ENCODE measurements at regions not wholly inside any gene's neighbourhood (a gene's known extent, or its start where the extent isn't known, plus 50 kb on each side); places are given as distances from the start of the nearest gene placed in this dataset.

DNA sequence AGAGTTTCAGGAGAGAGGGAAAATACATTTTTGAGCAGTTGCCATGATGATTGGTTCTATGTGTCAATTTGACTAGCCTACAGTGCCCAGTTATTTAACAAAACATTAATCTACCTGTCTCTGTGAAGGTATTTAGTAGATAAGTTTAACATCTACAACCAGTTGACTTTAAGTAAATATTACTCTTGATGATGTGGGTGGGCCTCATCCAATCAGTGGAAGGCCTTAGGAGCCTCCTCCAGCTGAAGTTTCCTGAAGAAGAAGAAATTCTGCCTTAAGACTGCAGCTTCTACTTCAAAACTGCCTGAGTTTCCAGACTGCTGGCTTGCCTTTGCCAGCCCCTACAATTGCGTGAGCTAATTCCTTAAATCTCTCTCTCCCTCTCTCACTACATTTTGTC, 93.6 kb downstream of the OXSM start:
- TF ChIP-seq POLR2A (IDR thresholded peaks at IDR 0.05; ENCODE audit: low read depth, low read length), result no peak

DNA sequence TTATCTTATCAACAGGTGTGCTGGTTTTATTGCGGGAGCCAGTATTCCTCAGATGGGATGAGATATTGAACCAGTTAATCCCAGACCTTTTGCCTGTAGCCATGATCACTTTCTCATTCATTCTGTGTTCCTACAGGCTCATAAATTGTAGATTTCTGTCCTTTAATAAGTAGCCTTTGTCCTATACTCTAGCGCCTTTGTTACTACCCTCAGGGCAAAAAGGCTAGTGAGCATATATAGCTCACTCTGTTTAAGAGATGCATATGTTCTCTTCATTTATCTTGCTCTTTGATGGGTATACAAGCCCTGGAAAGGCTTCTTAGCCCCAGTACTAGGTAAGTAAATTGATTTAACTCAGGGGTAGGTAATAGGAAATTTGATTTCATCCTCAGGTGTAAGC, 95.1 kb downstream of the OXSM start:
- TF ChIP-seq POLR2A (IDR thresholded peaks at IDR 0.05; ENCODE audit: low read depth, low read length), result no peak
- DNase-seq (ENCODE audit: insufficient read length, low spot score) (no peak), FAIRE-seq (no peak)

More for the DNA sequence above, 93.6 kb downstream of the OXSM start:
- FAIRE-seq, result no peak
- no peak for DNase-seq (ENCODE audit: insufficient read length, low spot score)

DNA sequence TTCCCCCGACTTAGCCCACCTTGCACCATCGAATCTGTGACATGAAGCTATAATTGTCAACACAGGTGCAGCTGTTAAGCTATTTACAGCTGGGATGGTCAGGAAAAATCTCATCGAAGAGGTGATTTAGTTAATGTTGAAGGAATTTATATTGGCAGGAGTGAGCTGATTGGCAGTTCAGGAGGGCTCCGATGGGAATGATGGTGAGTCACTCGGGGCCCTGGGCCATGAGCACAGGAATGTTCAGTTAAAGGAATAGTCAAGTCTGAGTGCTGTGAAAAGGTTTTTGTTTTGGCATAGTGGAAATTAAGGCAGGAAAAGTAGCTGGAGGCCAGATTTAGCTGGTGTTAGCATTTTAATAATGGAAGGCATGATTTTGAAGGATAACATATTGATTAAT, 95.7 kb downstream of the OXSM start:
- no peak for TF ChIP-seq POLR2A (IDR thresholded peaks at IDR 0.05; ENCODE audit: low read depth, low read length)
- FAIRE-seq (peak; percentile 78), DNase-seq (ENCODE audit: insufficient read length, low spot score) (peak; percentile 29)

DNA sequence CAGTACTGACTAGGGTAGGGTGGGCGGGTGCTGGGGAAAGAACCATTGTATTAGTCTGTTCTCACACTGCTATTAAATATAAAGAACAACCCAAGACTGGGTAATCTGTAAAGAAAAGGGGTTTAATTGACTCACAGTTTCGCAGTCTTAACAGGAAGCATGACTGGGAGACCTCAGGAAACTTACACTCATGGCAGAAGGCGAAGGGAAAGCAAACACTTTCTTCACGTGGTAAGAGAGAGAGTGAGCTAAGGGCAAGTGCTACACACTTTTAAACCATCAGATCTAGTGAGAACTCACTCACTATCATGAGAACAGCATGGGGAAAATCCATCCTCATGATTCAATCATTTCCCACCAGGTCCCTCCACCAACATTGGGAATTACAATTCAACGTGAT, 98.0 kb downstream of the OXSM start:
- no peak for TF ChIP-seq POLR2A (IDR thresholded peaks at IDR 0.05; ENCODE audit: low read depth, low read length)
- DNase-seq (ENCODE audit: insufficient read length, low spot score) (no peak), FAIRE-seq (no peak)

GRCh38 chr3:25888892-25889524, 99.1 kb downstream of the OXSM start:
- no peak for FAIRE-seq
- TF ChIP-seq POLR2A (IDR thresholded peaks at IDR 0.05; ENCODE audit: low read depth, low read length), result no peak
- DNase-seq (ENCODE audit: insufficient read length, low spot score), result no peak

- DNase-seq (ENCODE audit: insufficient read length, low spot score) (no peak), FAIRE-seq (no peak)
- TF ChIP-seq POLR2A (IDR thresholded peaks at IDR 0.05; ENCODE audit: low read depth, low read length), result no peak
These were observed 99.6 kb downstream of the OXSM start for GRCh38 chr3:25889525-25889917.

DNA sequence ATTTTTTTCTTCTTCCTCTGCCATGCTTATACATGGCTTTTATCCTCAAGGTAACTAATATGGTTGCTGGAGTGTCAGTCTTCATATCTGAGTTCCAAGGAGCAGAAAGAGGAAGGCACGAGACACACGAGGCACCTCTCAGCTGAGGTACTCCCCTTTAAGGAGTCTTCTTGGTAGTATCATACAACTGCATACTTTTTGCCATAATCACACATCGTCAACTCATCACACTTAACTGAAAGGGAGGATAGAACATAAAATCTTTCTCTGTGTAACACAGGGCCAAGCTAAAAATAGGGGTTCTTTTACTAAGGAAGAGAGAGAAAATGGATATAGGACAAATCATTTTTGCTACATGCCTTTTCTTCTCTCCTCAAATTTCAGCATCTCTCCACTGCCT, 104.2 kb downstream of the OXSM start:
- FAIRE-seq (peak; percentile 11), DNase-seq (ENCODE audit: insufficient read length, low spot score) (no peak)
- TF ChIP-seq POLR2A (IDR thresholded peaks at IDR 0.05; ENCODE audit: low read depth, low read length), result no peak

GRCh38 chr3:25895031-25895430, 105.1 kb downstream of the OXSM start:
- FAIRE-seq, result no peak

GRCh38 chr3:25895443-25895842, 105.6 kb downstream of the OXSM start:
- peak; percentile 95 for FAIRE-seq
- no peak for TF ChIP-seq POLR2A (IDR thresholded peaks at IDR 0.05; ENCODE audit: low read depth, low read length)
- DNase-seq (ENCODE audit: insufficient read length, low spot score), result peak; percentile 47

More at GRCh38 chr3:25895031-25895430, 105.1 kb downstream of the OXSM start:
- no peak for DNase-seq (ENCODE audit: insufficient read length, low spot score)
- TF ChIP-seq POLR2A (IDR thresholded peaks at IDR 0.05; ENCODE audit: low read depth, low read length), result no peak

DNA sequence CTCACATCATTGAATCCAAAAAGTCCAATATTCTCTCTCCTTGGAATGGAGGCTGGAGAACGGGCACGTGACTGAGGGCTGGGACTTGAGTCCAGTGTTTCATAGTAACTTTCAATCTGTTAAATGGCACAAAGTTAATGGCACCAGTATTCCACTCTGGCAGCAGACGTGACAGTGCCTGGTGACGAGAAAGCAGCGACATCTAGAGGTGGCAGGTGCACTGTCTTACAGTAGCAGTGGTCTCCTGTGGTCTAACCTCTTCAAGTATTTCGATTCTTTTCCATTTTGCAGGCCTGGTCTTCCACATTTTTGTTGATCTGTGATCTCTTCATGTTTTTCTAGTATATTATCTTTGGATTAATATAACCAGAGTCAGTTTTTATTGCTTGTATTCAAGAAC, 107.1 kb downstream of the OXSM start:
- no peak for DNase-seq (ENCODE audit: insufficient read length, low spot score)
- peak; percentile 55 for FAIRE-seq
- no peak for TF ChIP-seq POLR2A (IDR thresholded peaks at IDR 0.05; ENCODE audit: low read depth, low read length)

- no peak for FAIRE-seq
- no peak for TF ChIP-seq POLR2A (IDR thresholded peaks at IDR 0.05; ENCODE audit: low read depth, low read length)
- DNase-seq (ENCODE audit: insufficient read length, low spot score), result no peak
These were observed 109.6 kb downstream of the OXSM start for GRCh38 chr3:25899352-25900101.

GRCh38 chr3:25900161-25900560, 110.3 kb downstream of the OXSM start:
- FAIRE-seq (no peak), DNase-seq (ENCODE audit: insufficient read length, low spot score) (no peak)

DNA sequence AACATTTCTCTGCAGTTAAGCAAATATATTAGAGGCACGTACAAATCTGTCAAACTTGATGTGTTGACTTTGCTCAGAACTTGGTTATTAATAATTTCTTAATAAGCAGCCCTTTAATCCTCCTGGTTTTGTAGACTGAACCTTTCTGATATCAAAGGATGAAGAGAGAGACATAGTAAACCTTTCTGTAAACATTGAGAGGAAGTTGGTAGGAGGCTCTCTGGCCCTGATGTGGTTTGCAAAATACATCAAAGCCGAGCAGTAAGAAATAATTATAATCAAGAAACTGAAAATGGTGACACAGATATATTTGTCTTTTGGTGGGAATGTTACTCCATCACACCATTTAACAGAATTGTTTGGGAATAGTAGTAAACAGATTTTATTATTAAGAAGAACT, 111.9 kb downstream of the OXSM start:
- TF ChIP-seq POLR2A (IDR thresholded peaks at IDR 0.05; ENCODE audit: low read depth, low read length), result no peak
- DNase-seq (ENCODE audit: insufficient read length, low spot score), result no peak
- no peak for FAIRE-seq

More at GRCh38 chr3:25900161-25900560, 110.3 kb downstream of the OXSM start:
- TF ChIP-seq POLR2A (IDR thresholded peaks at IDR 0.05; ENCODE audit: low read depth, low read length), result no peak

- no peak for DNase-seq (ENCODE audit: insufficient read length, low spot score)
- no peak for TF ChIP-seq POLR2A (IDR thresholded peaks at IDR 0.05; ENCODE audit: low read depth, low read length)
- FAIRE-seq, result no peak
These were observed 112.7 kb downstream of the OXSM start for GRCh38 chr3:25902586-25902985.
